Mammary epithelial cell (primary cell): ENCODE measurements at regions not wholly inside any gene's neighbourhood (a gene's known extent, or its start where the extent isn't known, plus 50 kb on each side); places are given as distances from the start of the nearest gene placed in this dataset.
"Not testable (repeated sequence)": the region's sequence is repeated elsewhere in the genome, so short reads cannot be mapped to it uniquely, and the experiment has no call there.

ENCODE experiments used
- CTCF ChIP-seq, 2 donors: IDR thresholded peaks in 1 of 2; conservative IDR thresholded peaks in 1 of 2; 2 replicates each; pipeline ENCODE4 v1.5.1; 2011 to 2012; ENCODE audit warnings: inconsistent platforms in 2 of 2, low read length in 2 of 2, mild to moderate bottlenecking in 2 of 2, control low read depth in 1 of 2, low read depth in 1 of 2; ENCODE audit not compliant: insufficient read depth in 1 of 2; ENCODE audit errors: extremely low read depth in 1 of 2
- EZH2 ChIP-seq: IDR thresholded peaks from 2 replicates; pipeline ENCODE4 v1.6.1; 2012; ENCODE audit warnings: low read length, inconsistent platforms, borderline replicate concordance

GRCh38 chr9:135384815-135385405 is 94.7 kb upstream of the PPP1R26 start:
- not testable (repeated sequence) for TF ChIP-seq CTCF (conservative IDR thresholded peaks at IDR 0.05 in 1 of 2, IDR thresholded peaks at IDR 0.05 in 1 of 2; ENCODE audit: extremely low read depth in 1 of 2, insufficient read depth in 1 of 2, low read depth in 1 of 2, low read length in 2 of 2); EZH2
